SIG-M5 treated with dmso at 0.1 percent for 504 hours (cell line): ENCODE measurements at regions not wholly inside any gene's neighbourhood (a gene's known extent, or its start where the extent isn't known, plus 50 kb on each side); places are given as distances from the start of the nearest gene placed in this dataset.

ENCODE experiments used
- DNase-seq: peaks from one replicate; lab custom pipeline; 2025; ENCODE audit not compliant: unreplicated experiment; lab: John Stamatoyannopoulos, UW

DNA sequence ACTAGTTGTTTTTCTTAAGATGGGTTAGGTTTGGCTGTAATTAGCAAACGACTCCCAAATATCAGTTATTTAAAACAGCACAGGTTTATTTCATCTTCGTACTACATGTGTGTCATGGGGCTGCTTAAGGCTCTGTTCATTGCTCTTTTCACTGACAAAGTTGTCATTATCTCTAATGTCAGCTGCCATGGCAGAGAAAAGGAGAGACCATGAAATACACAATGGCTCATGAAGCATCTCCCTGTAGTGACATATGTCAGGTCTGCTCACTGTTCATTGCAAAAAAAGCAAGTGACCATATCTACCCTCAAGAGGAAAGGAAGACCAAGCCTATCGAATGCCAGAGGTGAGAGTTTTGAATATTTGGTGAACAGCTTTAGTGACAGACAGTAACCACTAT lies 52.2 kb upstream of the PCDH7 start:
- DNase-seq: no peak

DNA sequence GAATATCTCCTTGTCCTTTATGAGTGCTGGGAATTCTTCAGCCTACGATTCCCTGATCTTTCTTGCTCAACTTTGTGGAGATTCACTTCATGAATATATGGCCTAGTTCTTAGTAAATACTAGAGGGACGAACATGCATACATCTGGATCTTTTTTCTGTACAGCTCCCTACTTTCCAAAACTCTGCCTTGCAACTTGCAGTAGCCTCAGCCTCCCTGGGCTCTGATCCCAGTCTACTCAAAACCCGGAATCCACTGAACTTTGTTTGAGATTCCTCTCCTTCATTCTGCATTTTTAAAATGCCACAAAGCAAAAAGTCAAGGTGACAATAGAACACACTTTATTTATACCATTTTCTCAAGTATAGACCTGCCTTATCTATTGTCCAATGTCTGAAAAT lies 50.0 kb upstream of the PCDH7 start:
- no peak for DNase-seq
